IMR-90 (cell line): ENCODE measurements at regions not wholly inside any gene's neighbourhood (a gene's known extent, or its start where the extent isn't known, plus 50 kb on each side); places are given as distances from the start of the nearest gene placed in this dataset.
A peak's percentile ranks its signal among the peaks of the same experiment; 100 is the strongest.

Experiments
- ATAC-seq: fragments of 200-7000 bp; cut with Tn5 transposase; 2 replicates; pipeline ENCODE4 v1.9.1; 2020; ENCODE audit warnings: low read depth, mild to moderate bottlenecking, moderate library complexity
- BruUV-seq: library from RNA; stranded (reverse); fragments of 400-500 nt; replicated peaks from 2 replicates; lab custom pipeline; 2021; lab: Mats Ljungman, UMichigan
- CTCF ChIA-PET: fragments of 300-600 bp; formaldehyde crosslinking; extraction: SDS; loops from one replicate; lab custom pipeline; 2021; ENCODE audit warnings: antibody characterized with exemption; lab: Yijun Ruan, JAX
- POLR2A ChIA-PET: fragments of 300-600 bp; sonication (Branson Sonifier 250); formaldehyde crosslinking; loops from one replicate; lab custom pipeline; 2022; ENCODE audit warnings: antibody characterized with exemption; ENCODE audit not compliant: unreplicated experiment; lab: Charles Lee
- DNase-seq: peaks from one replicate; pipeline ENCODE4 v3.0.0; 2013
- H2AFZ ChIP-seq: replicated peaks from 2 replicates; pipeline ENCODE3; 2013; ENCODE audit warnings: low read length, mild to moderate bottlenecking; ENCODE audit not compliant: poor library complexity
- H2AK5ac ChIP-seq: 2 replicates; pipeline ENCODE4 v1.6.1; 2013; ENCODE audit warnings: low read depth, low read length, inconsistent platforms
- H2AK9ac ChIP-seq: replicated peaks from 2 replicates; pipeline ENCODE3; 2013; ENCODE audit warnings: mild to moderate bottlenecking, low read depth, low read length, moderate library complexity; ENCODE audit not compliant: poor library complexity
- H2BK120ac ChIP-seq: 2 replicates; pipeline ENCODE4 v1.6.1; 2013; ENCODE audit warnings: low read depth, low read length, inconsistent platforms
- H2BK15ac ChIP-seq: 3 replicates; pipeline ENCODE4 v1.6.1; 2013; ENCODE audit warnings: low read depth, low read length, inconsistent platforms
- H2BK20ac ChIP-seq: 2 replicates; pipeline ENCODE4 v1.6.1; 2013; ENCODE audit warnings: low read depth, mild to moderate bottlenecking, inconsistent platforms, low read length, moderate library complexity
- H2BK5ac ChIP-seq: 2 replicates; pipeline ENCODE4 v1.6.1; 2013; ENCODE audit warnings: mild to moderate bottlenecking, low read depth, low read length, inconsistent platforms; ENCODE audit not compliant: poor library complexity, severe bottlenecking
- H3K14ac ChIP-seq: replicated peaks from 2 replicates; pipeline ENCODE4 v1.6.1; 2013; ENCODE audit warnings: low read depth, low read length, inconsistent platforms
- H3K18ac ChIP-seq: 2 replicates; pipeline ENCODE4 v1.6.1; 2013; ENCODE audit warnings: low read depth, low read length, control low read depth
- H3K23ac ChIP-seq: 2 replicates; pipeline ENCODE4 v1.6.1; 2013; ENCODE audit warnings: low read depth, low read length, inconsistent platforms
- H3K27ac ChIP-seq: 2 replicates; pipeline ENCODE4 v1.5.1; 2013; ENCODE audit warnings: mild to moderate bottlenecking, control low read depth, low read length; ENCODE audit not compliant: insufficient read depth
- H3K27me3 ChIP-seq: 2 replicates; pipeline ENCODE4 v1.6.1; 2013; ENCODE audit warnings: low read length; ENCODE audit not compliant: control insufficient read depth, insufficient read depth
- H3K36me3 ChIP-seq: 2 replicates; pipeline ENCODE4 v1.6.1; 2013; ENCODE audit warnings: low read length, mixed read lengths; ENCODE audit not compliant: control insufficient read depth, insufficient read depth
- H3K4ac ChIP-seq: 2 replicates; pipeline ENCODE4 v1.6.1; 2013; ENCODE audit warnings: low read depth, low read length, inconsistent platforms
- H3K4me1 ChIP-seq: 2 replicates; pipeline ENCODE4 v1.6.1; 2013; ENCODE audit warnings: low read length, mixed read lengths; ENCODE audit not compliant: control insufficient read depth, insufficient read depth
- H3K4me2 ChIP-seq: 2 replicates; pipeline ENCODE4 v1.6.1; 2013; ENCODE audit warnings: low read depth, mild to moderate bottlenecking, control low read depth, low read length, moderate library complexity
- H3K4me3 ChIP-seq: 2 replicates; pipeline ENCODE4 v1.5.1; 2013; ENCODE audit warnings: low read depth, mild to moderate bottlenecking, control low read depth, low read length, moderate library complexity; ENCODE audit not compliant: insufficient read depth
- H3K56ac ChIP-seq: 2 replicates; pipeline ENCODE4 v1.6.1; 2013; ENCODE audit warnings: low read length, inconsistent platforms; ENCODE audit not compliant: insufficient read depth; ENCODE audit errors: extremely low read depth
- H3K79me1 ChIP-seq, 2 experiments: 2 replicates each; pipeline ENCODE4 v1.6.1; 2013; ENCODE audit warnings: low read length in 2 of 2, inconsistent platforms in 1 of 2, low read depth in 1 of 2
- H3K9ac ChIP-seq: 2 replicates; pipeline ENCODE4 v1.6.1; 2013; ENCODE audit warnings: low read depth, low read length, control low read depth
- H3K9me1 ChIP-seq: 2 replicates; pipeline ENCODE4 v1.6.1; 2013; ENCODE audit warnings: low read length, inconsistent platforms; ENCODE audit not compliant: insufficient read depth
- H3K9me3 ChIP-seq: 2 replicates; pipeline ENCODE4 v1.6.1; 2013; ENCODE audit warnings: low read length; ENCODE audit not compliant: control insufficient read depth, insufficient read depth
- H4K20me1 ChIP-seq: 2 replicates; pipeline ENCODE4 v1.6.1; 2013; ENCODE audit warnings: low read length, inconsistent platforms; ENCODE audit not compliant: insufficient read depth
- H4K5ac ChIP-seq: 2 replicates; pipeline ENCODE4 v1.6.1; 2013; ENCODE audit warnings: mild to moderate bottlenecking, low read depth, low read length, control low read depth
- H4K8ac ChIP-seq, 2 experiments: 2 replicates each; pipeline ENCODE4 v1.6.1; 2013; ENCODE audit warnings: low read depth in 2 of 2, low read length in 2 of 2, control low read depth in 1 of 2, inconsistent platforms in 1 of 2
- H4K91ac ChIP-seq: 2 replicates; pipeline ENCODE4 v1.6.1; 2013; ENCODE audit warnings: low read depth, low read length, inconsistent platforms; ENCODE audit not compliant: insufficient read depth
- BHLHE40 ChIP-seq: fragments of 150-350 bp; IDR thresholded peaks from 2 replicates; pipeline ENCODE4 v1.6.1; 2016; ENCODE audit warnings: mild to moderate bottlenecking, low read depth, low read length
- CEBPB ChIP-seq: IDR thresholded peaks from 2 replicates; pipeline ENCODE4 v1.6.1; 2012; ENCODE audit warnings: low read depth, low read length, improper control_type of control experiment
- CHD1 ChIP-seq: IDR thresholded peaks from 2 replicates; pipeline ENCODE4 v1.6.1; 2012; ENCODE audit warnings: low read depth, low read length, improper control_type of control experiment
- ELK1 ChIP-seq: fragments of 150-350 bp; IDR thresholded peaks from 2 replicates; pipeline ENCODE4 v1.6.1; 2016; ENCODE audit warnings: low read depth, mild to moderate bottlenecking, low read length, moderate library complexity, borderline replicate concordance
- FOS ChIP-seq: fragments of 150-350 bp; IDR thresholded peaks from 2 replicates; pipeline ENCODE4 v1.6.1; 2016; ENCODE audit warnings: low read depth, low read length
- MAFK ChIP-seq: IDR thresholded peaks from 2 replicates; pipeline ENCODE4 v1.6.1; 2012; ENCODE audit warnings: low read depth, low read length, improper control_type of control experiment
- MAZ ChIP-seq: IDR thresholded peaks from 2 replicates; pipeline ENCODE4 v1.6.1; 2012; ENCODE audit warnings: low read depth, mild to moderate bottlenecking, low read length, improper control_type of control experiment, moderate library complexity, borderline replicate concordance
- MXI1 ChIP-seq: IDR thresholded peaks from 2 replicates; pipeline ENCODE4 v1.6.1; 2012; ENCODE audit warnings: low read depth, mild to moderate bottlenecking, low read length, moderate library complexity, borderline replicate concordance
- NFE2L2 ChIP-seq: fragments of 150-350 bp; IDR thresholded peaks from 2 replicates; pipeline ENCODE4 v1.6.1; 2016; ENCODE audit warnings: low read depth, mild to moderate bottlenecking, low read length
- POLR2A ChIP-seq: IDR thresholded peaks from 2 replicates; pipeline ENCODE4 v1.6.1; 2012; ENCODE audit warnings: mild to moderate bottlenecking, low read depth, low read length
- RAD21 ChIP-seq: IDR thresholded peaks from 2 replicates; pipeline ENCODE4 v1.6.1; 2012; ENCODE audit warnings: low read length, improper control_type of control experiment
- RCOR1 ChIP-seq: IDR thresholded peaks from 2 replicates; pipeline ENCODE4 v1.6.1; 2012; ENCODE audit warnings: mild to moderate bottlenecking, low read length, improper control_type of control experiment; ENCODE audit not compliant: insufficient replicate concordance
- RFX5 ChIP-seq: IDR thresholded peaks from 2 replicates; pipeline ENCODE4 v1.8.0; 2012; ENCODE audit warnings: low read depth, mild to moderate bottlenecking, low read length, moderate library complexity
- SMC3 ChIP-seq: fragments of 150-350 bp; IDR thresholded peaks from 2 replicates; pipeline ENCODE4 v1.6.1; 2016; ENCODE audit warnings: low read depth, mild to moderate bottlenecking, antibody characterized with exemption, low read length, moderate library complexity
- USF2 ChIP-seq: fragments of 150-350 bp; IDR thresholded peaks from 2 replicates; pipeline ENCODE4 v1.6.1; 2017; ENCODE audit warnings: mild to moderate bottlenecking, antibody characterized with exemption, low read length, low read depth
- WGBS, 2 experiments: methylation state at CpG; one replicate each; pipeline versions ENCODE4 v1.1.5 to v1.1.7; 2013; ENCODE audit warnings: missing lambda C conversion rate in 2 of 2; ENCODE audit not compliant: insufficient read length in 1 of 2; ENCODE audit errors: extremely low coverage in 2 of 2; 5-methylcytosine and 5-hydroxymethylcytosine counted together
- dilution Hi-C: fragments of 300-500 bp; cut with HindIII; formaldehyde crosslinking; loops from one replicate; pipeline ENCODE4 v1.14.3; 2018; ENCODE audit warnings: low sequenced_read_pairs; ENCODE audit not compliant: unreplicated experiment
- in situ Hi-C: fragments of 300-500 bp; cut with MboI; formaldehyde crosslinking; loops from 3 replicates; pipeline ENCODE4 v1.14.3; 2019; ENCODE audit warnings: low sequenced_read_pairs, inconsistent platforms, mixed read lengths
- intact Hi-C: fragments of 100-400 bp; cut with micrococcal nuclease; formaldehyde crosslinking; loops from 2 replicates; pipeline ENCODE4 v1.10.0; 2022
- TF ChIP-seq, protein P1 (sequence below): conservative IDR thresholded peaks from 2 replicates; pipeline ENCODE4 v1.5.1; 2012; ENCODE audit warnings: mild to moderate bottlenecking, low read depth, low read length, improper control_type of control experiment

DNA sequence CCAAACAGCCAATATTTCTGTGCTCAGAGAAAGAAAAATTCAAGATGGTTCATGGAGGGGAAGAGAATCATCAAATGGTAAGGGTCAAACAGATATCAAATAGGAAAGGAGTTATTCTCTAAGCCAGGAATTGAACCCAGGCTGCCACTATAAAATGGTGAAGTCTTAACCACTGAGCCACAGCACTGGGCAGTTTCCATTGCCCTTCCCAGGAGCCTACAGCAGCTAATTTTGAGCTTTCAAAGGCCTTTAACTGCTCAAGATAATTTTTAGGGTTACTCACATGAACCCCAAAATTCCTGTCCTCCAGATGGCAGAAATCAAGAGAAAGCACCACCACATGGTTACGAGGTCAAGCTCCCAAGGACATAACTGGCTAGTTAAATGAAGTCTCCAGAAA is 176.2 kb downstream of the KIF18A start:
- peak overlapping the region; percentile 91 for H3K4ac ChIP-seq
- DNase-seq (no peak), ATAC-seq (no peak)
- H3K27ac ChIP-seq = no peak overlapping the region
- peak overlapping the region; percentile 73; the same call in 1 of the 2 replicates for H4K5ac ChIP-seq
- H3K4me1 ChIP-seq = peaks cover 10% of the 10 kb centered on the region
- peak overlapping the region; percentile 87 for H4K91ac ChIP-seq
- H3K18ac ChIP-seq = peak overlapping the region; percentile 71; the same call in 1 of the 2 replicates
- peak overlapping the region; percentile 59; the same call in 1 of the 2 replicates for H3K23ac ChIP-seq
- TF ChIP-seq RFX5 (no peak), BHLHE40 (no peak), USF2 (no peak), CHD1 (no peak), CEBPB (no peak), SMC3 (no peak), MAFK (no peak), RAD21 (no peak), MXI1 (no peak), POLR2A (no peak), ELK1 (no peak), RCOR1 (no peak), FOS (no peak), MAZ (no peak), NFE2L2 (no peak)
- TF ChIP-seq, protein P1, sequence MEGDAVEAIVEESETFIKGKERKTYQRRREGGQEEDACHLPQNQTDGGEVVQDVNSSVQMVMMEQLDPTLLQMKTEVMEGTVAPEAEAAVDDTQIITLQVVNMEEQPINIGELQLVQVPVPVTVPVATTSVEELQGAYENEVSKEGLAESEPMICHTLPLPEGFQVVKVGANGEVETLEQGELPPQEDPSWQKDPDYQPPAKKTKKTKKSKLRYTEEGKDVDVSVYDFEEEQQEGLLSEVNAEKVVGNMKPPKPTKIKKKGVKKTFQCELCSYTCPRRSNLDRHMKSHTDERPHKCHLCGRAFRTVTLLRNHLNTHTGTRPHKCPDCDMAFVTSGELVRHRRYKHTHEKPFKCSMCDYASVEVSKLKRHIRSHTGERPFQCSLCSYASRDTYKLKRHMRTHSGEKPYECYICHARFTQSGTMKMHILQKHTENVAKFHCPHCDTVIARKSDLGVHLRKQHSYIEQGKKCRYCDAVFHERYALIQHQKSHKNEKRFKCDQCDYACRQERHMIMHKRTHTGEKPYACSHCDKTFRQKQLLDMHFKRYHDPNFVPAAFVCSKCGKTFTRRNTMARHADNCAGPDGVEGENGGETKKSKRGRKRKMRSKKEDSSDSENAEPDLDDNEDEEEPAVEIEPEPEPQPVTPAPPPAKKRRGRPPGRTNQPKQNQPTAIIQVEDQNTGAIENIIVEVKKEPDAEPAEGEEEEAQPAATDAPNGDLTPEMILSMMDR = no peak
- no peak overlapping the region for H3K4me3 ChIP-seq
- no peak overlapping the region for H2AFZ ChIP-seq
- peak overlapping the region; percentile 76 for H2AK5ac ChIP-seq
- POLR2A ChIA-PET = no interaction called here
- no TSS peak for BruUV-seq
- no CpG with 5 or more reads among the region's 1 CpG for WGBS, 2 experiments
- H2BK120ac ChIP-seq = peak overlapping the region; percentile 97
- CTCF ChIA-PET = interaction anchor here (0.6 kb wide), 1 partner anchor 14 kb away, joined by 3 read pairs; no protein-coding TSS in a partner anchor
- H3K9me1 ChIP-seq = no peaks in the 10 kb centered on the region; the same call in 1 of the 2 replicates
- H2BK5ac ChIP-seq = peak overlapping the region; percentile 96
- H2BK15ac ChIP-seq = peak overlapping the region; percentile 96
- intact Hi-C loops (loop anchor here (10.0 kb wide), 4 partner anchors 533 to 1403 kb away; no protein-coding TSS in a partner anchor), in situ Hi-C loops (loop anchor here (10.0 kb wide), 2 partner anchors 217 to 1403 kb away; no protein-coding TSS in a partner anchor), dilution Hi-C loops (no loop called here)
- H3K56ac ChIP-seq = no peak overlapping the region
- H4K20me1 ChIP-seq = no peaks in the 10 kb centered on the region
- H3K36me3 ChIP-seq = no peaks in the 10 kb centered on the region
- peak overlapping the region; percentile 77 to 89; a peak in 2 of 4 replicates for H4K8ac ChIP-seq
- H3K4me2 ChIP-seq = no peak overlapping the region
- H3K9ac ChIP-seq = no peak overlapping the region
- H2AK9ac ChIP-seq = no peak overlapping the region
- no peaks in the 10 kb centered on the region for H3K27me3 ChIP-seq
- peaks cover 4 to 6% of the 10 kb centered on the region in 2 experiments; a peak in 3 of 4 replicates for H3K79me1 ChIP-seq
- peak overlapping the region; percentile 98; the same call in 1 of the 2 replicates for H3K14ac ChIP-seq
- H2BK20ac ChIP-seq = peak overlapping the region; percentile 99
- H3K9me3 ChIP-seq = no peaks in the 10 kb centered on the region
